GM21786 (cell line): ENCODE measurements at regions not wholly inside any gene's neighbourhood (a gene's known extent, or its start where the extent isn't known, plus 50 kb on each side); places are given as distances from the start of the nearest gene placed in this dataset.
A peak's percentile ranks its signal among the peaks of the same experiment; 100 is the strongest.

Experiments
- ATAC-seq: cut with Tn5 transposase; IDR thresholded peaks from one replicate; pipeline ENCODE4 v1.9.1; 2021; ENCODE audit not compliant: unreplicated experiment

DNA sequence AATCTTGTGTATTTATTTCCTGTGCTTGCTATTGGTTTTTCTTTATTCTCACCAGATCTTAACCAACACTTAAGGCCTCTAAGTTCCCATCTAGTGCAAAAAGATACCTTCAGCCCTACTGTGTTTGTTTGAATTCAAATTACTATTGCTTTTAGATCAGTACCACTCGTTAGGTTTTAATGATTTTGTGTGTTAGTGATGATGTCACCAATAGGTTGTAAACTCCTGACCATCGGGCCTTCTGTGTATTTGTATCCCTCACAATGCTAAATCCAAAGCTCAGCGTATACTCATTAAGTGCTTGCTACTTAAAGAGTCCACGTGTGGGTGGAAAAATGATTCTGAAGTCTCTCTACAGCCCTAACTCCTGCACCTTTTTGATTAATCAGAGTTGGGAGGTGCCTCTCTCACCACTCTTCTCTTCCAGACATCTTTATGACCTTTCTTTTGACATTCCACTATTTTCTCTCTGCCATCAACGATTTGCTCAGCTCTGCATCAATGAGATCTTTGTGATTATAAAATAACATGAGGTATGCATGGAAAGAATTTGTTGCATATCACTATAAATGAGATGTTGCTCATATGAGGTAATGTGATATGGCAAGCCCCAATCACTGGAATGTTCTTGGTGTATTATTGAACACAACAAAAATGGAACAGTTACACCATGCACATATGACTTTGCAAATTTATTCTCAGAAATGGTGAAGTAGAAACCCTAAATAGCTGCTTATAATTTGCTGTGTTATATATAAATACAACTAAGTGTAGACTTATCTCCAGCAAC, 55.1 kb upstream of the LAMA2 start:
- no peak for ATAC-seq

DNA sequence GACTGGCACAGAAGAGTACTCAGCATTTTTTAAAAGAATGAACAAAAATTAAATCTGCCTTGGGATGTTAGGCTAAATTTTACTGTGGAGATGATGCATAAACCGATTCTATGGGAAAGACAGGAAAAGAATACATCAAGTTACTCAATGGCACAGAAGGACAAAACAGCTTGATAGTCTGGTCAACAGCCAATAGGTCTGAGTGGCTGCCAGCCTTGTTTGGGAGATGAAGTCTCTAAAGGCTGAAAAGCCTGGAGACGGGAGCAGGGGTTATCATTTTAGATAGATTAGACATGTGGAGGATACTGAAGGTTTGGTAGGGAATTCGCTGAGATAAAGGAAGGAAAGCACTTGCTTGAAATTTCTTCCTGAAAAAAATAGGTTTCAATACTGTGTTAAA, 56.3 kb upstream of the LAMA2 start:
- no peak for ATAC-seq

DNA sequence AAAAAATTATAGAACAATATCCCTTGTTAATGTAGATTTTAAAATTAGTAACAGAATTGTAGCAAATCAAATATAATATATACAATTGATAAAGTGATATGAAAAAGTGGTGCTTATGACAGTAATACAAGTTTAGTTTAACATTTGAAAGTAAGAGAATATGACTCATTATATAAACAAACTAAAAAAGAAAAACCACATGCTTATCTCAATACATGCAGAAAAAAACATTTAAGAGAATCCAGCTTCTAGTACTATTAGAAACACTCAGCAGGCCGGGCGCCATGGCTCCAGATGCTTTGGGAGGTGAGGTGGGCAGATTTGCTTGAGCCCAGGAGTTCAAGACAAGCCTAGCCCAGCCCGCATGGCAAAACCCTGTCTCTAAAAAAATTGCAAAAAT, 60.7 kb upstream of the LAMA2 start:
- no peak for ATAC-seq

DNA sequence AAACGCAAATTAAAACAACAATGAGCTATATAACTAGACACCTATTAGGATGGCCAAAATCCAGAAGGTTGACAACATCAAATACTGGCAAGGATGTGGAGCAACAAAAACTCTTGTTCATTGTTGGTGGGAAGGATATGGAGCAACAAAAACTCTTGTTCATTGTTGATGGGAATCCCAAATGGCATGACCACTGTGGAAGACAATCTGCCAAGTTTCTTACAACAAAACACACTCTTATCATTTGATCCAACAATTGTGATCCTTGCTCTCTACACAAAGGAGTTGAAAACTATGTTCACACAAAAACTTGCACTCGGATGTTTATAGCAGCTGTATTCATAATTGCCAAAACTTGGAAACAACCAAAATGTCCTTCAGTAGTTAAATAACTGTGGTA, 61.8 kb upstream of the LAMA2 start:
- no peak for ATAC-seq

DNA sequence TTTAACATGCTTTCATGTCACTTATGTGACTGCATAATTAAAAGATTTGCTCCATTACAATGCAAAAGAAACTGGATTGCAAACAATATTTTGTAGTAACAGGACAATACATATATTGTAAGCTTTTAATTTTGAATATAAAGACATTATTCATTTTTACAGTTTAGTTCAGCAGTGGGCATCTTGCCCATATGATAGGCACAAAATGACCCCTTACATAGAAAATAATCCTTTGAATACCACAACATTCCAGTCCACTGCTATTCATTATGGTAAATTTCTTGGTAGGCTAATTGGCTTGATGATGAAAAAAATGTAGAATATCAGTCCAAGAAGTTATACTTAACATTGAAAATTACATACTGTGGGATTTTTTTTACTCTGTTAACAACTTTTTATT, 74.1 kb upstream of the LAMA2 start:
- ATAC-seq: no peak

DNA sequence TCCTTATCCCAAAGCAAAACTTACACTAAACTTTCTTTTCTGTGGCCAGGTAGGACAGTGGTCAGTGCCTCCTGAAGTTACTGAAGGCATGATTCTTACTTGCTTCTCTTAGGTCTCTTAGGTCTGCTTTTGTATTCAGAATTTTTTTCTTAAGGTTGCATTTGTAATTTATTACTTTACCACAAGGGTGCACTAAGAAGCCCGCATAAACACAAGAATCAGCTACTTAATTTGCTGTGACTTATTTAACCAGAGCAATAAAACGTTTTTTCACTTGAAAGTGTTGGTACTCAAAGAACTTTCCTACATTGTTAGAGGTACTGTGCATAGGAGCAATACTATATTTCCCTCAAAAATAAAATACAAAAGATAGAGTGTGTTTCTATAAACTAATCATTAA, 75.4 kb upstream of the LAMA2 start:
- no peak for ATAC-seq

DNA sequence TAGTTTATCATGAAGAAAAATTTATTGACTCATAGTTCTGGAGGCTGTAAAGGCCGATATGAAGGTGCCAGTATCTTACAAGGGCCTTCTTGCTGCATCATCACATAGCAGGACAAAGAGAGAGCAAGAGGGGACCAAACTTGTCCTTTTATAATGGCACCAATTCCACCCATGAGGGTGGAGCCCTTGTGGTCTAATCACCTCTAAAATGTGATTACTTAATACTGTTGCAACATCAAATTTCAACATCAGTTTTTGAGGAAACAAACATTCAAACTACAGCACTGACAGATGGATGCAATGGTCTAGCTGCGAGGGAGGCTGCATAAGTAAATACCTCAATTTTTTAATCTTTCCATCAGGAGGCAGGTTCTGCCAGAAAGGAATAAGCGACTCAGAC, 76.7 kb upstream of the LAMA2 start:
- no peak for ATAC-seq

DNA sequence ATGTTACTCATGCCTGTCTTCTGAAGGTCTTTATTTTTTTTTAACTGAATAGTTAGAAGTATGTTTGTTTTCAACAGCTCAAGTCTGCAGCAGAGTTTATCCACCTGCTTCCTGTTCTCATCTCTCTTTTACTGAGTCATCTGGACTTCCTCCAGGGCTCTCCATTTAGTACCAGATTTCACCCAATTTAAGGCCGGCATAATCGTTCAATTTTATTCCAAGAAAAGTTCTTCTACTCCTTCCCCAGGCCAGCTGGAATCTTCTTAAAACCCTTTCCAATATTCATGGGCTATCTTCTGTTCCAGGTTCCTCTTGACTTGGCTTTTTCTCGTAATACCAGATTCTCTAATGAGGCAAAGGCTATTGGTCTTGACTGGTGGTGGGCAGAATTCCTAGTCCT, 79.0 kb upstream of the LAMA2 start:
- no peak for ATAC-seq

DNA sequence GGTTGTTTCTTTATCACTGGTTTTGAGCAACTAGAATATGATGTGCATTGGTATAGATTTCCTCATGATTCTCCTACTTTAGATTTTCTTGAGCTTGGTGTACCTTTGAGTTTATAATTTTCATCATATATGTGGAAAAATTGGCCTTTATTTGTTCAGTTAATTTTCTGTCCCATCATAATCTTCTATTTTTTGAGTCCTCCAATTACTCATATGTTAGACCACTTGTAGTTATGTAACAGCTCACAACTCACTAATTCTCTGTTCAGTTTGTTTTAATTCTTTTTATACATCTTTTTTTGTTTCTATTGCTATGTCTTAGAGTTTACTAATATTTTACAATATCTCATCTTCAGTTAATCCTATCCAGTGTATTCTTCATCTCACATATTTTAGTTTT, 81.3 kb upstream of the LAMA2 start:
- no peak for ATAC-seq

DNA sequence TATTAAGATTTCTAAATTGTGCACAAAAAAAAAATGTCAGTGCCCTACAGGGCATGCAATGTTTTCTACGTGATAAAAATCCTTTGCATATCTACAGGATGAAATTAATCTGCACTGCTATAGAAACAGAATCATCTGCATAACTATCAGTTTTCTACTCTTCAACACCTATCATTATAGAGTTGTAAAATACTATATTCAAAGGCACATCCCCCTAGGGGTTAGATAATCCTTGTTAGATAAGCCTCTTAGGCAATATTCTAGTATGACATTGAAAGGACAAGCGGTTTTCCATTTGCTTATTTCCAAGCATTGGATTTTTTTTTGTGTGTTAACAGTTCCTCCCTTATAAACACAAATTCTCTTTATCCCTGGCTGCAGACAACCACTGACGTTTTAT, 98.7 kb upstream of the LAMA2 start:
- ATAC-seq: no peak

DNA sequence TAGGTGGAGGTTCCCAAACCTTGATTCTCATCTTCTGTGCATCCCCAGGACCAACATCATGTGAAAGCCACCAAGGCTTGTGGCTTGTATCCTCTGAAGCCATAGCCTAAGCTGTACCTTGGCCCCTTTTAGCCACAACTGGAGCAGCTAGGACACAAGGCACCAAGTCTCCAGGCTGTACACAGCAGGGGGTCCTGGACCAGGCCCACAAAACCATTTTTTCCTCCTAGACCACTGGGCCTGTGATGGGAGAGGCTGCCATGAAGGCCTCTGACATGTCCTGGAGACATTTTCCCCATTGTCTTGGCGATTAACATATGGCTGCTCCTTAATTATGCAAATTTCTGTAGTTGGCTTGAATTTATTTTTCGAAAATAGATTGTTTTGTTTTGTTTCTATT, 114.8 kb upstream of the LAMA2 start:
- ATAC-seq: no peak

DNA sequence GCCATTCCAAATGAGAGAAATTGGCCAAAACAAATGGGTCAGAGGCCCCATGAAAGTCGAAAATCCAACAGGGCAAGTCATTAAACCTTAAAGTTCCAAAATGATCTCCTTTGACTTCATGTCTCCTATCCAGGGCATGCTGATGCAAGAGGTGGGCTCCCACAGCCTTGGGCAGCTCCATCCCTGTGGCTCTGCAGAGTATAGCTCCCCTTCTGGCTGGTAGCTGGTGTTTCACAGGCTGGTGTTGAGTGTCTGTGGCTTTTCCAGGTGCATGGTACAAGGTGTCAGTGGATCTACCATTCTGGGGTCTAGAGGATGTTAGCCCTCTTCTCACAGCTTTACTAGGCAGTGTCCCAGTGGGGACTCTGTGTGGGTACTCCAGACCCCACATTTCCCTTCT, 115.2 kb upstream of the LAMA2 start:
- no peak for ATAC-seq

DNA sequence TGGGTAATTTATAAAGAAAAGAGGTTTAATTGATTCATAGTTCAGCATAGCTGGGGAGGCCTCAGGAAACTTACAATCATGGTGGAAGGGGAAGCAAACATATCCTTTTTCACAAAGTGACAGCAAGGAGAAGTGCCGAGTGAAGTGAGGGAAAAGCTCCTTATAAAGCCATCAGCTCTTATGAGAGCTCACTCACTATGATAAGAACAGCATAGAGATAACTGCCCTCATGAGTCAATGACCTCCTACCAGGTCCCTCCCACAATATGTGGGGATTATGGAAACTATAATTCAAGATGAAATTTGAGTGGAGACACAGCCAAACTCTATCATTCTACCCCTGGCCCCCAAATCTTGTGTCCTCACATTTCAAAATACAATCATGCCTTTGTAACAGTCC, 115.8 kb upstream of the LAMA2 start:
- ATAC-seq: no peak

DNA sequence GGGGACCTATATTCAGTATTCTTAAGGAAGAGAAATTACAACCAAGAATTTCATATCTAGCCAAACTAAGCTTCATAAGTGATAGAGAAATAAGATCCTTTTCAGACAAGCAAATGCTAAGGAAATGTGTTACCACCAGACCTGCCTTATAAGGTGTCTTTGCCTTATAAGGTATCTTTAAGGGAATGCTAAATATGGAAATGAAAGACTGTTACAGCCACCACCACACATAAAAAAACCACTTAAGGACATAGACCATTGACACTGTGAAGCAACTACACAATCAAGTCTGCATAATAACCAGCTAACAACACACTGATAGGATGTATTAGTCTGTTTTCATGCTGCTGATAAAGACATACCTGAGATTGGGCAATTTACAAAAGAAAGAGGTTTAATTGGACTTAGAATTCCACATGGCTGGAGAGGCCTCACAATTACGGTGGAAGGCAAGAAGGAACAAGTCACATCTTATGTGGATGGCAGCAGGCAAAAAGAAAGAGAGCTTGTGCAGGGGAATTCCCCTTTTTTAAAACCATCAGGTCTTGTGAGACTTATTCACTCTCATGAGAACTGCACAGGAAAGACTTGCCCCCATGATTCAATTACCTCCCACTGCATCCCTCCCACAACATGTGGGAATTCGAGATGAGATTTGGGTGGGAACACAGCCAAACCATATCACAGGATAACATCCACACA, 119.2 kb upstream of the LAMA2 start:
- ATAC-seq: no peak

DNA sequence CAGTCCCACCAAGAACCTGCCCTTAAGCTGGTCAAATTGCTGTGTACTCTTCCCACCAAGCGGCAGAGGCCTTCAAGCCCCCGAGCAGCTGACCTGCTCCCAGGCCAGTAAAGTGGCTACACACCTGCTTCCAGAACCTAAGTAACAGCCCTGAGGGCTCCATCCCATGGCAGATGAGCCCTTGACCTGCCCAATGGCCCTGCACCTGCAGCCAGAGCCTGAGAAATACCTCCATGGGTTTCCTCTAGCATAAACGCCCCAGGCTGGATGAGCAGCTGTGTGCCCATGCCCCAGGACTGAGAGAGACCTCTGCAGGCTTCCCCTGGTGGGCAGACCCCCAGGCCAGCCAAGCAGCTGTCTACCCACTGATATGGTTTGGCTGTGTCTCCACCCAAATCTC, 123.0 kb upstream of the LAMA2 start:
- ATAC-seq: no peak

DNA sequence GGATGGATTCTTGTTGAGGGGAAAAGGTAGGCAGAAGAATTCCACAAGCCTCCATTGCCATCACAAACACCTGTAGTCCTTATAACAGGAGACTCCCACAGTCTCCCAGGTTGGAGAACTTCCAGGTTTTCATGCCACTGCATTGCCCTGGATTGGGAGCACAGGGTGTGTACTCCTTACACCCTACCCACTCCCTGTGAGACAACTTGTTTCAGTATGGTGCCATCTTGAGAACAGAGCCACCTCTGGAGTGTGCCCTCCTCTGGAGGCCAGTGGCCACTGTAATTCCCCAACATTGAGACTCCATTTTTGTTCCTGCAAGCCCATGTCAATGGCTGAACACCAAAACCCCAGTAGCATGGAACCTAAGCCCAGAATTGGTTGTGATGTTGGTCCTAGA, 123.5 kb upstream of the LAMA2 start:
- ATAC-seq: no peak

DNA sequence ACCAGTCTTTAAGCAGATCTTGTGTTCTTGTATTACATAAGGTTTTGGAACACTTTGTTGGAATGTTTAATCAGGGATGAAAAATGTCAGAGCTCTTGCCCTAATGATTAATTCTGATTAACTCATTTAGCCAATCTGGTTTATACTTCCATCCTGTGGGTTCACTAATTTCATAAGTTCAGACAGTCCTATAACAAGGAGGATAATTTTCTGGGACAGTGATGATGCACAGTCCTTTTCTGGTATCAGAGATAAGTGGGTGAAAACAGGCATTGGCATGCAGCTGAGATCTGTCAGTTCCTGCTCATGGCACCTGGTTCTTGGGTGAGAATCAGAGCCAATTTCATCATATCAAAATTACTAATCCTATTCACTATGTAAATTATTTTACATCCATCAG, 125.0 kb upstream of the LAMA2 start:
- no peak for ATAC-seq

DNA sequence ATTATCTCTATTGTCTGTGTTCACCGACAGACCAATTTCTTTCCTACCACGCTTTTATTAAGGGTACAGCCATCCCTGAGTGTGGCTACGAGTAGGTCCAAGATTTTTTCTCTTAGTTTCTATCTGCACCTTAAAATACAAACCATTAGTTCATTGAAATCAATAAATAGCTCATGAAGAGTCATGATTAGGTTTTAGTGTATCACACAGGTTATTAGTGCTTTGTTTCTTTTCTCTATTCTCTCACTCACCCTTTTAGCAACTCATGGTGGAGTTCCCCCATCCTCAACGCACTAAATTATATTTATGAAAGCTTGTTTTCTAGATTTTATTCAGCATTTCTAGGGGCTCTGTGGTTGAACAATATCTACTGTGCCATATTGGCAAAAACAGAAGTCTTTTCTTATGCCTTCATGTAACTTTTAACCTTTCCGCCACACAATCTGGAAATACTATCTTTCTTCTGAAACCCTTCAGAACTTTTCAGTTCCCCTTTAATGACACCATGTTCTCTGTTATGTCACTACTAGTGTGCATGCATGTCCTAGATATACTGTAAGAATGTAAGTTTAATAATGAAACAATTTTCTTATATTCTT, 128.2 kb upstream of the LAMA2 start:
- peak; percentile 95 for ATAC-seq

DNA sequence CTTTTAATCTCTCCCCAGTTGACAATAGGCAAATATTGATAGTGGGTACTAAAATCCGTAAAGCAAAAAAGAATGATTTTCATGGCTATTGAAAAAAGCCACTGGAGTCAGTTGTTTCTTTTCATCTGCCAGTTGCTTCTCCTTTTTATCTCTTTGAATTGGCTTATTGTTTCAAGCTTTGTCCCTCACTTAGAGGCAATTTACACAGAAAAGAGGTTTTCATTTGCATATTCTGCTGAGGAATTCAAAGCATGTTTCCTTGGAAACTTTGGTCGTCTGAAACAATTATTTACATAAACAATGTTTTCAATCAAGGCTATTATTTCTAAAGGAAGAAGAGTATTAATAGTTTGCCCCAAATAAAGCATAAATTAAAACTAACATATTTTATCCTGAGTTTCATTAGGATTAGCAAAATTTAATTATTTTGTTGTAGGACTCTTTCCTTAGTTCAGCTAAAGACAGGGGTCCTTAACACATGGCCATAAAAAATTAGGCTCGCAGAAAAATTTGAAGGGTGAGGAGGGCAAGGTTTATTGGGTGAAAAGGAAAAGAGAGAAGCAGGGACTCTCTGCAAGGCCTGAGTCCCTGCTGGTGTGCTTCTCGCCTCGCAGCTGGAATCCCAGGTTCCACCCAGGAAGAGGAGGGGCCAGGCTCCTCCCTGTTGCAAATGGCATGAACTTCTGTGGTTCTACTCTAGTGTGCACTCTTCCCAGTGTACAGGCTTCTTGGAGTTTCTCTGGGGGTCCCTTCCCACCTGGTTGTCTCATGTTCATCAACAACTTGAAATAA, 138.8 kb upstream of the LAMA2 start:
- ATAC-seq: no peak

DNA sequence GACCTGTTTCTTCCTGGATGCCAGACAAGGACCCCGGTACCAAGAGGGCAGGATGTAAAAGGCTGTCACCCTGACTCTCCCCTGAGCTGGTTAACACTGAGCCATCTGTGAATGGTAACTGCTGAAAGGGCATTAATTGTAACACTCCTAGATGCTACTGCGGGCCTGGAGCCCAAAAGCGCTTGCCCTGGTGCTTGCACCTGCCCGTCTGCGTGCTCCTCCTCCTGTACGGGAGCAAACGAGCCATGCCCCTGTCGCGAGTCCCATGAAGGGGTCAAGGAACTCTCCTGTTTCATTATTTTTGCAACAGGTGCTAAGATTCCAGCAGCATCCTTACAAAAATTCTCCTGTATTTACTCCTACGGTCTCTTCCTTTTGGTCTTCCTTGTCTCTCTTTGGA, 140.0 kb upstream of the LAMA2 start:
- no peak for ATAC-seq

DNA sequence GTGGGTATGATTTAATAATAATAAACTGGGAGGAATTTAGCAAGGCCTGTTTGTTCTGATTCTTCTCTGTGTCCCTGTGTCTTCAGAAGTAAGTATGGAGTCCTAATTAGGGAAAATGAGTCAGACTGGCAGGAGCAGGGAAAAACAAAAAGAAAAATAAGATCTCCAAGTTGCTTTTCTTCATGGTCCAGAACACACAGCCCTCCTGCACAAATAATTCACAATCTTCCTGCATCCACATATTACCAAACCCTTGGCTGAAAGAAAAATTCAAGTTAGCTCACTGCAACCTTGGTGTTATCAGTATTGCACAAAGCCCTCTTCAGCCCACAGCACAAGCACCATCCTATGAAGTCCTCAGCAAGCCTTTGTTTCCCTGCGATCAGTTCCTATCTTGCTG, 142.0 kb upstream of the LAMA2 start:
- no peak for ATAC-seq

DNA sequence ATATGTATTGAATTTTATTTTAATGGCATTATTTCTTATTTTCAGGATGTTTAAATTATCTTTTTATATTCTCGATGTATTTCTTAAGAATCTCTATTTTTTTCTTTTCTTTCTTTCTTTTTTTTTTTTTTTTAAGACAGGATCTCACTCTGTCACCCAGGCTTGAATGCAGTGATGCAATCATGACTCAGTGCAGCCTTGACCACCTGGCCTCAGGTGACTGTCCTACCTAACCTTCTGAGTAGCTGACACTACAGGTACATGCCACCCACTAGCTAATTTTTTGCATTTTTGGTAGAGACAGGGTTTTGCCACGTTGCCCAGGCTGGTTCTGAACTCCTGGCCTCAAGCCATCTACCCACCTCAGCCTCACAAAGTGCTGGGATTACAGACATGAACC, 143.8 kb upstream of the LAMA2 start:
- ATAC-seq: no peak
